GM23338 (cell line): ENCODE measurements at regions not wholly inside any gene's neighbourhood (a gene's known extent, or its start where the extent isn't known, plus 50 kb on each side); places are given as distances from the start of the nearest gene placed in this dataset.

Source experiments
- ATAC-seq: fragments of 200-7000 bp; cut with Tn5 transposase; 3 replicates; pipeline ENCODE4 v1.9.1; 2020
- DNase-seq: peaks from one replicate; pipeline ENCODE4 v3.0.0-alpha.2; 2015; ENCODE audit warnings: low spot score
- H2AFZ ChIP-seq: fragments of 200-600 bp; sonication (generic); 2 replicates; pipeline ENCODE4 v1.8.0; 2016; ENCODE audit warnings: antibody characterized with exemption, mild to moderate bottlenecking, moderate library complexity
- H3F3A ChIP-seq: fragments of 200-600 bp; sonication (generic); replicated peaks from 2 replicates; pipeline ENCODE4 v1.8.0; 2017; ENCODE audit warnings: antibody characterized with exemption, mixed run types, low read depth
- H3K27ac ChIP-seq: fragments of 200-600 bp; sonication (generic); 2 replicates; pipeline ENCODE4 v1.6.1; 2016; ENCODE audit warnings: low read depth
- H3K27me3 ChIP-seq: fragments of 200-600 bp; sonication (generic); 2 replicates; pipeline ENCODE4 v1.8.0; 2016; ENCODE audit warnings: mild to moderate bottlenecking, mixed run types, moderate library complexity; ENCODE audit not compliant: insufficient read depth
- H3K36me3 ChIP-seq: fragments of 200-600 bp; sonication (generic); 2 replicates; pipeline ENCODE4 v1.8.0; 2016; ENCODE audit warnings: mild to moderate bottlenecking; ENCODE audit not compliant: insufficient read depth
- H3K4me1 ChIP-seq: fragments of 200-600 bp; sonication (generic); 2 replicates; pipeline ENCODE4 v1.8.0; 2016; ENCODE audit warnings: mild to moderate bottlenecking, moderate library complexity; ENCODE audit not compliant: insufficient read depth
- H3K4me2 ChIP-seq: fragments of 200-600 bp; sonication (generic); 2 replicates; pipeline ENCODE4 v1.7.1; 2017; ENCODE audit warnings: mixed run types
- H3K4me3 ChIP-seq: fragments of 200-600 bp; sonication (generic); 2 replicates; pipeline ENCODE4 v1.6.1; 2016; ENCODE audit warnings: mixed run types
- H3K79me2 ChIP-seq: fragments of 200-600 bp; sonication (generic); replicated peaks from 2 replicates; pipeline ENCODE4 v1.8.0; 2017; ENCODE audit warnings: mild to moderate bottlenecking; ENCODE audit not compliant: insufficient read depth
- H3K9me2 ChIP-seq: fragments of 200-600 bp; sonication (generic); 2 replicates; pipeline ENCODE4 v1.8.0; 2017; ENCODE audit not compliant: insufficient read depth
- H4K20me1 ChIP-seq: fragments of 200-600 bp; sonication (generic); replicated peaks from 2 replicates; pipeline ENCODE4 v1.8.0; 2017; ENCODE audit warnings: mild to moderate bottlenecking; ENCODE audit not compliant: insufficient read depth
- H3K27ac Mint-ChIP-seq: 2 replicates; pipeline ENCODE4 v1.8.0; 2020; ENCODE audit warnings: inconsistent platforms, mild to moderate bottlenecking, moderate library complexity, mixed read lengths
- H3K27me3 Mint-ChIP-seq: 3 replicates; pipeline ENCODE4 v1.8.0; 2022; ENCODE audit warnings: low read depth, mild to moderate bottlenecking, moderate library complexity, mixed read lengths, inconsistent platforms; ENCODE audit not compliant: insufficient read depth, poor library complexity
- H3K36me3 Mint-ChIP-seq: 3 replicates; pipeline ENCODE4 v1.8.0; 2021; ENCODE audit warnings: low read depth, mild to moderate bottlenecking, inconsistent platforms, moderate library complexity, mixed read lengths
- H3K4me1 Mint-ChIP-seq: 3 replicates; pipeline ENCODE4 v1.8.0; 2020; ENCODE audit warnings: mild to moderate bottlenecking, inconsistent platforms, mixed read lengths
- H3K4me3 Mint-ChIP-seq: 3 replicates; pipeline ENCODE4 v1.8.0; 2021; ENCODE audit warnings: moderate library complexity, mild to moderate bottlenecking, inconsistent platforms, mixed read lengths
- H3K9me3 Mint-ChIP-seq: 3 replicates; pipeline ENCODE4 v1.8.0; 2020; ENCODE audit warnings: moderate library complexity, mild to moderate bottlenecking, inconsistent platforms, mixed read lengths
- CREB1 ChIP-seq: fragments of 250-450 bp; sonication (Bioruptor Pico); IDR thresholded peaks from 2 replicates; pipeline ENCODE4 v1.5.0; 2020; ENCODE audit warnings: low read depth, mild to moderate bottlenecking, moderate library complexity
- CTCF ChIP-seq, 2 experiments: fragments of 200-600 bp in 1 of 2; sonication (generic) in 1 of 2; conservative IDR thresholded peaks; 2 replicates each; pipeline versions ENCODE4 v1.5.1 to v1.6.1; 2016 to 2017; ENCODE audit warnings: antibody characterized with exemption in 2 of 2, low read depth in 2 of 2, mild to moderate bottlenecking in 2 of 2, moderate library complexity in 1 of 2
- ETS1 ChIP-seq: IDR thresholded peaks from 2 replicates; pipeline ENCODE4 v1.6.1; 2016; ENCODE audit warnings: antibody characterized with exemption
- EZH2 ChIP-seq: fragments of 200-600 bp; sonication (generic); IDR thresholded peaks from one replicate; pipeline ENCODE4 v1.8.0; 2017; ENCODE audit warnings: antibody characterized with exemption, mild to moderate bottlenecking, low read depth; ENCODE audit not compliant: unreplicated experiment
- EZH2phosphoT487 ChIP-seq: fragments of 200-600 bp; sonication (generic); IDR thresholded peaks from one replicate; pipeline ENCODE4 v1.8.1; 2018; ENCODE audit warnings: antibody characterized with exemption; ENCODE audit not compliant: unreplicated experiment
- JUNB ChIP-seq: IDR thresholded peaks from one replicate; pipeline ENCODE4 v1.6.1; 2016; ENCODE audit warnings: antibody characterized with exemption; ENCODE audit not compliant: unreplicated experiment
- NANOG ChIP-seq: IDR thresholded peaks from 2 replicates; pipeline ENCODE4 v1.6.1; 2016; ENCODE audit warnings: antibody characterized with exemption, borderline replicate concordance
- POLR2AphosphoS5 ChIP-seq: IDR thresholded peaks from 2 replicates; pipeline ENCODE4 v1.6.1; 2016; ENCODE audit warnings: antibody characterized with exemption, low read depth
- STAT1 ChIP-seq: IDR thresholded peaks from one replicate; pipeline ENCODE4 v1.6.1; 2016; ENCODE audit warnings: antibody characterized with exemption; ENCODE audit not compliant: unreplicated experiment
- ZNF114 ChIP-seq: fragments of 250-450 bp; sonication (Bioruptor Pico); IDR thresholded peaks from 2 replicates; pipeline ENCODE4 v1.5.0; 2020; ENCODE audit warnings: mild to moderate bottlenecking, moderate library complexity
- ZNF331 ChIP-seq: fragments of 250-450 bp; sonication (Bioruptor Pico); IDR thresholded peaks from 2 replicates; pipeline ENCODE4 v1.5.0; 2020; ENCODE audit warnings: low read depth, mild to moderate bottlenecking, moderate library complexity
- ZNF462 ChIP-seq: fragments of 250-450 bp; sonication (Bioruptor Pico); IDR thresholded peaks from 2 replicates; pipeline ENCODE4 v1.5.0; 2020; ENCODE audit warnings: mild to moderate bottlenecking, moderate library complexity

GRCh38 chr2:173761603-173762119, 203.5 kb downstream of the SP3 start:
- H3K4me3 Mint-ChIP-seq = 0 out of 3 replicates have a peak overlapping the region, but pooled peaks have one; percentile 5
- peak overlapping the region; percentile 49; the same call in 1 of the 2 replicates for H3K27ac Mint-ChIP-seq
- ATAC-seq = peak; percentile 78
- Histone ChIP-seq H3K9me2 (no peaks in the 10 kb centered on the region; the same call in 1 of the 2 replicates), H2AFZ (no peak overlapping the region), H3K4me3 (no peak overlapping the region), H3K4me2 (peak overlapping the region; percentile 8), H3F3A (no peaks in the 10 kb centered on the region), H3K4me1 (peaks cover 42% of the 10 kb centered on the region), H4K20me1 (no peaks in the 10 kb centered on the region), H3K79me2 (no peaks in the 10 kb centered on the region), H3K27ac (peak overlapping the region; percentile 56), H3K36me3 (no peaks in the 10 kb centered on the region), H3K27me3 (no peaks in the 10 kb centered on the region)
- no peak for TF ChIP-seq ZNF331 (CRISPR knock-in tag)
- TF ChIP-seq NANOG = peak; percentile 63; the same call in 1 of the 2 replicates
- no peaks in the 10 kb centered on the region for H3K9me3 Mint-ChIP-seq
- no peaks in the 10 kb centered on the region for H3K36me3 Mint-ChIP-seq
- DNase-seq = peak; percentile 47
- peaks cover 5% of the 10 kb centered on the region for H3K27me3 Mint-ChIP-seq
- H3K4me1 Mint-ChIP-seq = peaks cover 45% of the 10 kb centered on the region

GRCh38 chr2:173762221-173762620, 203.0 kb downstream of the SP3 start:
- no peak for ATAC-seq
- Histone ChIP-seq H3K9me2 (no peaks in the 10 kb centered on the region; the same call in 1 of the 2 replicates), H2AFZ (no peak overlapping the region), H3K27ac (peak overlapping the region; percentile 17; the same call in 1 of the 2 replicates), H3F3A (no peaks in the 10 kb centered on the region), H3K4me2 (peak overlapping the region; percentile 8; the same call in 1 of the 2 replicates), H4K20me1 (no peaks in the 10 kb centered on the region), H3K4me3 (no peak overlapping the region), H3K4me1 (peaks cover 42% of the 10 kb centered on the region), H3K79me2 (no peaks in the 10 kb centered on the region), H3K36me3 (no peaks in the 10 kb centered on the region), H3K27me3 (no peaks in the 10 kb centered on the region)
- no peak overlapping the region for H3K4me3 Mint-ChIP-seq
- H3K9me3 Mint-ChIP-seq = no peaks in the 10 kb centered on the region
- H3K27me3 Mint-ChIP-seq = peaks cover 5% of the 10 kb centered on the region
- H3K4me1 Mint-ChIP-seq = peaks cover 45% of the 10 kb centered on the region
- H3K27ac Mint-ChIP-seq = no peak overlapping the region
- DNase-seq = no peak
- no peaks in the 10 kb centered on the region for H3K36me3 Mint-ChIP-seq
- TF ChIP-seq ZNF114 = no peak
- TF ChIP-seq JUNB = no peak
- no peak for TF ChIP-seq CREB1
- TF ChIP-seq ZNF462 = no peak
- no peak for TF ChIP-seq NANOG
- TF ChIP-seq CTCF (conservative IDR thresholded peaks at IDR 0.05; ENCODE audit: low read depth in 2 of 2) = no peak
- no peak for TF ChIP-seq EZH2phosphoT487
- no peak for TF ChIP-seq POLR2AphosphoS5
- TF ChIP-seq EZH2 = no peak
- TF ChIP-seq STAT1 = no peak
- TF ChIP-seq ETS1 = no peak
